NCI-H526 (cell line): ENCODE measurements at regions not wholly inside any gene's neighbourhood (a gene's known extent, or its start where the extent isn't known, plus 50 kb on each side); places are given as distances from the start of the nearest gene placed in this dataset.
A peak's percentile ranks its signal among the peaks of the same experiment; 100 is the strongest.

ENCODE experiments used
- DNase-seq, 2 experiments: peaks; one replicate each; lab custom pipeline; 2025; lab: John Stamatoyannopoulos, UW

GRCh38 chr16:79790854-79791253, 190.3 kb upstream of the MAF start:
- DNase-seq, result no peak

DNA sequence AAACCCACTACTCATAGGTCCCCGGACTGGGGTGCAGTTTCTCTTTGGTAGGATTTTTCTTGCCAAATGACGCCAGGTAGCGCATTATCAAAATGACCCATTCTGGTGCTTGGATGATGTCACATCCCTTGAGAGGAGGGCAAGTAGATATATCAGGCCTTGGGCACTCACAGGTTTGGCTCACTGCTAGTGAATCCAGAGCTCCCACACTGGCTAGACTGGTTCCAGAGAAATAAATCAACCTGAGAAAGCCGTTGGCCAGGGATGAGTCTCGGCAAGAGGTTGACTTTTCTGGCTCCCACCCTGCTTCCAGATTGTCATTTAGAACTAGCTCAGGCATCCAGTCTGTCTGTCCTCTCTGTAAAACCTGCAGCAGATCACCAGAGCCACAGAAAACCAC, 188.4 kb upstream of the MAF start:
- DNase-seq, result no peak

GRCh38 chr16:79786389-79786788, 185.9 kb upstream of the MAF start:
- DNase-seq, result no peak

- no peak for DNase-seq
These were observed 183.5 kb upstream of the MAF start for GRCh38 chr16:79784007-79784406.

DNA sequence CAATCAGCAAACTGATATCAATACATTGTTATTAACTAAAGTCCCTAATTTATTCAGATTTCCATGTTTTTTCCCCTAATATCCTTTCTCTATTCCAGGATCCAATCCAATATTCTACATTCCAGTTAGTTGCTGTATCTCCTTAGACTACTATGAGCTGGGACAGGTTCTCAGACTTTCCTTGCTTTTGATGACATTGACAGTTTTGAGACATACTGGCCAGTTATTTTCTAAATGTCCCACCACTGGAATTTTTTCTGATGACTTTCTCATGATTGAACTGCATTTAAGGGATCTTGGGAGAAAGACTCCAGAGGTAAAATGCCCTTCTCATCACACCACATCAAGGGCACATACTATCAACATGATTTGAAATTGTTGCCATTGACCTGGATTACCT, 177.1 kb upstream of the MAF start:
- DNase-seq, result no peak

GRCh38 chr16:79776243-79776847, 175.8 kb upstream of the MAF start:
- no peak for DNase-seq

- no peak for DNase-seq
These were observed 172.2 kb upstream of the MAF start for GRCh38 chr16:79772784-79773183.

DNA sequence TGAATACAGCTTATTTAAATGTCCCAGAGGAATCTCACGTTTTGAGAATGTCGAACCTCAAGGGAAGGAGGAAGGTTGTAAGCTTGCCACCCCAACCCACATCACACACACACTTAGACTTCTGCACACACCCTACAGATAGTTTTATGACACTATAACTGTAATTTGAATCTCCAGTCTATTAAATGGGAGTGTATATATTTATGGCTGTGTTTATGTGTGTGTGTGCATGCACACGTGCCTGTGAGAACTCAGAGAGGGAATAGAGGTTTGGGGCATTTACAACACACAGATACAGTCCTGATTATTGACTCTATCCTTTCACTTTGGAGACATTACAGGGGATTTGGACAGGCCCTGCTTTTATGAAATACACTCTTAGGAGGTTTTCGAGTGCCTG, 171.5 kb upstream of the MAF start:
- no peak for DNase-seq

DNA sequence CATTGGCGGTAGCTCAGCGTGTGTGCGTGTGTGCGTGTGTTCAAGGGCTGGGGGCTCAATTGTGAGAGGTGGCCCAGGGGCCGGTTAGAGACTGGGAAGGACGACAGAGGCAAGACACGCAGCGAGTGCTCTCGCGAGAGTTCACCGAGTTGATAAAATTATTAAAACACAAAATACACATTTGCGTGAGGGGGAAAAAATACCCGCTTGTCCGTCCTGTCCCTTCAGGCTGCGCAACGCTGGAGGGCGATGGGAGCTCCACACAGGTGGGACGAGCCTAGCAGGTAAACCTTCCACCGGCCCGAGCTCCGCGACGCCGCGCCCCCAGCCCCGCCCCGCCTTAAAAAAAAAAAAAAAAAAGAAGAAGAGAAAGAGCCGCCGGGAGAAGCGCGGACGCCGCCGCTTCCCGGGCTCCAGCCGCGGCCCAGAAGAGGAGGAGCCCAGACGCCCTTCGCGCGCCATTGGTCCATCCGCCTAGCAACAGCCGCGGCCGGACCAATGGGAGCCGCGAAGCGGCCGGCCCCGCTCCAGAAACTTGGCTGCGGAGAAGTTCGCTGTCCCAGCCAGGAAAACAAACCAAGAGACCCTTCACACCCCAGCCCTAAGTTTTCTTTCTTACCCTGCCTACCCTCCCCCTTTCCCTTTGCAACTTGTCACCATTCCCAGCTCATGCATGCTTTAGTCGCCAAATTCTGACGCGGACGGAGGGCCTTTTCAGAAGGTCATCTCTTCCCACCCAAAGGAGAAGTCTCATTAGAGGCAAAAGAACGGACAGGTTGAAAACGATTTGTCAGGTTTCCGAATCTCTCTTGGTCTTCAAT, 169.9 kb upstream of the MAF start:
- peak; percentile 79 to 87 for DNase-seq

DNA sequence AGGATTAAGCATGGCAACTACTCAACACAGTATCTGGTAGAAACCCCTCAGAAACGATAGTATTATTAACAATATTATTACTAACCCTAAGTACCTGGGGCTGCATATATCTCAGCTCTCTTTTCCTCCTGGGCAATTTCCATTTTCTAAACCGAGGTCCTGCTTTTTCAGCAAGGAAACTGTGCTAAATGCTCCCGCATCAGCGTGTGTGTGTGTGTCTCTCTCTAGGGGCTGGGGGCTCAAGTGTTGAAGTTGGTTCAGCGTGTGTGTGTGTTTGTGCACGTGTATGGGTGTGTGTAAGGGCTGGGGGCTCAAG, 169.3 kb upstream of the MAF start:
- no peak for DNase-seq

- no peak for DNase-seq
These were observed 168.9 kb upstream of the MAF start for GRCh38 chr16:79769270-79769927.

DNA sequence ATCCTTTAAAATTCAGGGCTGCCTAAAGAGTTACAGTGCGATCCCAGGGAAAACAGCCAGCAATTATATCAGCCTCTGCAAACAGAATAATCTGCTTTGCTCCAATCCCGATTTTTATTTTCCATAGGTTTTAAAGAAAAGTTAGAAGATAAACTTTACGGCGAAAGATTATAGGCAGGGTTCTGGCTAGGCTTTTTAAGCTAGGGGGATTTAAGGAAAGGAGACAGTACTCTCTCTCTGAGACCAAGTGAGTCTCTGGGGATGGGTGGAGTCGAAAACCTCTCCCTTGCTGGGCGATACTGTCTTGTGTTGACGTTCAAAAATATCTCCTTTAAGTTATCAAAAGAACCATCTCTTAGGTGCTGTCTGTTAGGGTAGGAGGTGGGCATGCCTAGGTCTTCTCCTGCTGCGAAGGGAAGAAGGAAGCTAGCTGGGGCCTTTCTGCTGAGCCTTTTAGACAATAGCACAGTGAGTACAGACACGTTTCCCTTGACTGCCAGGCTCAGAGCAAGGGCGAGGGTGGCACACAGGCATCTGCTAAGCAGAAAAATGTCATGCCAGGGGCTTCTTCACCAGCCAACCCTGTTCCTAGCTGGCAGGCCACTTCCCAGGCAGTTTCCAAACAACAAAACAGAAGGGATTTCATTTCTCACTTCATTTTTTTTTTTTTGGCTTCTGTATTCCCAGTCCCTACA, 167.9 kb upstream of the MAF start:
- DNase-seq, result no peak

- DNase-seq, result no peak
These were observed 167.1 kb upstream of the MAF start for GRCh38 chr16:79767421-79768275.

- no peak for DNase-seq
These were observed 165.4 kb upstream of the MAF start for GRCh38 chr16:79765901-79766394.

GRCh38 chr16:79765431-79765830, 164.9 kb upstream of the MAF start:
- DNase-seq, result no peak

- no peak for DNase-seq
These were observed 164.0 kb upstream of the MAF start for GRCh38 chr16:79764415-79765110.

DNA sequence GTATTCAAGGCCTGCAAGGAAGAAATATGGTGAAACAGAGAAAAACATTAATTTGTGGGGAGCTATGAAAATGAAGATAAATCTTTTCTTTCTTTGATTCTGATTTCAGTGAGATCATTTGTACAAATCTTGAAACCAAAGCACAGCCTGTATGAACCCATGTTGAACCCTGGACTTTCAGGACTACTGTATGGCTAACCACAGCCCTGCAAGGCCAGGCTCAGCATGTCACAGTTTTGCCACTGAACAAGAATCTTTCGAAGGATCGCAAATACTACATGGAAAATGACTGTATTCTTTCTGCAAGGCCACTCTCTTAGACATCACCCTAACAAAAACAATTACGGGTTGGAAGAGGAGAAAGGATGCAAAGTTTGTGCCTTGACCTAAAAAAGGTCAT, 161.7 kb upstream of the MAF start:
- no peak for DNase-seq

GRCh38 chr16:79758615-79759346, 158.2 kb upstream of the MAF start:
- no peak for DNase-seq

GRCh38 chr16:79757968-79758367, 157.4 kb upstream of the MAF start:
- DNase-seq, result no peak

- no peak for DNase-seq
These were observed 156.6 kb upstream of the MAF start for GRCh38 chr16:79757163-79757562.
